ENCODE measurements at regions not wholly inside any gene's neighbourhood (a gene's known extent, or its start where the extent isn't known, plus 50 kb on each side); places are given as distances from the start of the nearest gene placed in this dataset.

DNA sequence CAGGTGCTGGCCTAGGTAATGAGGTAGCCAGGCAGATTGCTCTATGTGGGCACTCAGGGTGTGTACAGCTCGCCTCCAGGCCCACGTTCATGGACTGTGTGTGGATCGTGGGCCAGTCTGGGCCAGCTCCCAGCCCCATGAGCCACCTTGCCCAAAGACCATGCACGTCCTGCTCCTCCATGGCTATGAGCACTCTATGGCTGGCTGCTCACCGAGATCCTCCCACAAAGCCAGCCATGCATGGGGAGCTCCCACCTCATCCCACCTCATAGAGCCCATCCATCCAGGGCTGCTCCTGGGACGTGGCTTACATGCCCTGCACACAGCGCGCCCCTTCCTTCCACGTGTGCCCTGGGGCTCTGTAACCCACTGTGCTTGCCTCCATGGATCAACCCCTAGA, 262.5 kb upstream of the IRX1 start (continued):
- TF ChIP-seq, protein P1, sequence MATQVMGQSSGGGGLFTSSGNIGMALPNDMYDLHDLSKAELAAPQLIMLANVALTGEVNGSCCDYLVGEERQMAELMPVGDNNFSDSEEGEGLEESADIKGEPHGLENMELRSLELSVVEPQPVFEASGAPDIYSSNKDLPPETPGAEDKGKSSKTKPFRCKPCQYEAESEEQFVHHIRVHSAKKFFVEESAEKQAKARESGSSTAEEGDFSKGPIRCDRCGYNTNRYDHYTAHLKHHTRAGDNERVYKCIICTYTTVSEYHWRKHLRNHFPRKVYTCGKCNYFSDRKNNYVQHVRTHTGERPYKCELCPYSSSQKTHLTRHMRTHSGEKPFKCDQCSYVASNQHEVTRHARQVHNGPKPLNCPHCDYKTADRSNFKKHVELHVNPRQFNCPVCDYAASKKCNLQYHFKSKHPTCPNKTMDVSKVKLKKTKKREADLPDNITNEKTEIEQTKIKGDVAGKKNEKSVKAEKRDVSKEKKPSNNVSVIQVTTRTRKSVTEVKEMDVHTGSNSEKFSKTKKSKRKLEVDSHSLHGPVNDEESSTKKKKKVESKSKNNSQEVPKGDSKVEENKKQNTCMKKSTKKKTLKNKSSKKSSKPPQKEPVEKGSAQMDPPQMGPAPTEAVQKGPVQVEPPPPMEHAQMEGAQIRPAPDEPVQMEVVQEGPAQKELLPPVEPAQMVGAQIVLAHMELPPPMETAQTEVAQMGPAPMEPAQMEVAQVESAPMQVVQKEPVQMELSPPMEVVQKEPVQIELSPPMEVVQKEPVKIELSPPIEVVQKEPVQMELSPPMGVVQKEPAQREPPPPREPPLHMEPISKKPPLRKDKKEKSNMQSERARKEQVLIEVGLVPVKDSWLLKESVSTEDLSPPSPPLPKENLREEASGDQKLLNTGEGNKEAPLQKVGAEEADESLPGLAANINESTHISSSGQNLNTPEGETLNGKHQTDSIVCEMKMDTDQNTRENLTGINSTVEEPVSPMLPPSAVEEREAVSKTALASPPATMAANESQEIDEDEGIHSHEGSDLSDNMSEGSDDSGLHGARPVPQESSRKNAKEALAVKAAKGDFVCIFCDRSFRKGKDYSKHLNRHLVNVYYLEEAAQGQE (IDR thresholded peaks at IDR 0.05; ENCODE audit: low read depth), result no peak

DNA sequence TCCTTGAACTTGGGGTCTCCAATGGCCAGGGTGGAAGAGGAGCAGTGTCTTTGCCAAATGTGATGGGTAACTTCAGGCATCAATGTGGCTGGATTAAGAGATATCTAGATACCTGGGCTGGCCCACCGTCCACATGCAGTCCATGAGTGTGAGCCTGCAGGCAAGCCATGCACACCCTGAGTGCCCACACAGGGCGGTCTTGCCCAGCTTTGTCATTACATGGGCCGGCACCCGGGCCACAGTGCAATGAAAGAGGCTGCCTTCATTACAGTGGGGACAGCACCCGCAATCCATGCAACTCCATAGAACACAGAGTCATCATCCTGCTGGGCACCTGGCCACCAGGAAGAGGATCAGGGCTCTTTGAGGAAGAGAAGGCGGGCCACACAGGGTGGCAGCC, 263.8 kb upstream of the IRX1 start:
- H3K4me2 ChIP-seq (ENCODE audit: low read length), result no peak overlapping the region
- H3K9ac ChIP-seq (ENCODE audit: low read length), result no peak overlapping the region
- H3K4me3 ChIP-seq (replicated peaks in 1 of 2; ENCODE audit: low read depth in 1 of 2, low read length in 2 of 2), result no peak overlapping the region
- H4K20me1 ChIP-seq (ENCODE audit: insufficient read depth), result no peaks in the 10 kb centered on the region
- no peak for DNase-seq (ENCODE audit: low read depth, low spot score)
- no peaks in the 10 kb centered on the region for H3K36me3 ChIP-seq (ENCODE audit: control insufficient read depth in 1 of 2, insufficient read depth in 2 of 2, low read length in 2 of 2)
- no peaks in the 10 kb centered on the region for H3K4me1 ChIP-seq (ENCODE audit: control insufficient read depth in 1 of 2, insufficient read depth in 2 of 2, low read length in 2 of 2)
- intact Hi-C loops (cut with micrococcal nuclease), result no loop called here
- RAD21 ChIA-PET (ENCODE audit: low non-redundant PET in 1 of 2, low total read pairs in 2 of 2, uncharacterized antibody in 2 of 2, unreplicated experiment in 2 of 2), result no interaction called here
- no peaks in the 10 kb centered on the region for H3K79me2 ChIP-seq (ENCODE audit: insufficient read depth, low read length)
- POLR2A ChIA-PET, result no interaction called here
- H3K9me2 ChIP-seq (ENCODE audit: insufficient read depth), result no peaks in the 10 kb centered on the region
- CTCF ChIA-PET, result no interaction called here
- ATAC-seq, result no peak
- no peak overlapping the region for H3K27ac ChIP-seq (ENCODE audit: low read depth, low read length)
- H3K27me3 ChIP-seq (ENCODE audit: insufficient read depth, low read length), result no peaks in the 10 kb centered on the region
- peaks cover 0 to 30% of the 10 kb centered on the region in 2 experiments; a peak in 2 of 4 replicates for H3K9me3 ChIP-seq (ENCODE audit: control insufficient read depth in 1 of 2, insufficient read depth in 1 of 2, low read depth in 1 of 2, low read length in 2 of 2)
- no TSS peak for BruUV-seq (replicated peaks)
- no peak for TF ChIP-seq JUND (IDR thresholded peaks at IDR 0.05)
- TF ChIP-seq SP1 (IDR thresholded peaks at IDR 0.05; ENCODE audit: low read depth), result no peak
- no peak for TF ChIP-seq YY1 (IDR thresholded peaks at IDR 0.05; ENCODE audit: extremely low read depth, insufficient replicate concordance, low read depth, low read length)
- no peak for TF ChIP-seq POLR2A (IDR thresholded peaks at IDR 0.05; ENCODE audit: borderline replicate concordance, extremely low read depth, insufficient read depth, insufficient read length)
- TF ChIP-seq, protein P1 (IDR thresholded peaks at IDR 0.05; ENCODE audit: low read depth), result no peak
- TF ChIP-seq TCF7L2 (IDR thresholded peaks at IDR 0.05; ENCODE audit: borderline replicate concordance, extremely low read depth, insufficient read depth, insufficient read length), result no peak
- no peak for TF ChIP-seq FOSL1 (IDR thresholded peaks at IDR 0.05; ENCODE audit: low read depth)
- TF ChIP-seq SRF (IDR thresholded peaks at IDR 0.05; ENCODE audit: low read depth), result no peak
- TF ChIP-seq EZH2 (IDR thresholded peaks at IDR 0.05), result no peak
- TF ChIP-seq RAD21 (IDR thresholded peaks at IDR 0.05; ENCODE audit: low read depth), result no peak
- H2AFZ ChIP-seq (ENCODE audit: low read depth, low read length, poor library complexity, severe bottlenecking), result no peak overlapping the region
